ENCODE measurements at regions not wholly inside any gene's neighbourhood (a gene's known extent, or its start where the extent isn't known, plus 50 kb on each side); places are given as distances from the start of the nearest gene placed in this dataset.

DNA sequence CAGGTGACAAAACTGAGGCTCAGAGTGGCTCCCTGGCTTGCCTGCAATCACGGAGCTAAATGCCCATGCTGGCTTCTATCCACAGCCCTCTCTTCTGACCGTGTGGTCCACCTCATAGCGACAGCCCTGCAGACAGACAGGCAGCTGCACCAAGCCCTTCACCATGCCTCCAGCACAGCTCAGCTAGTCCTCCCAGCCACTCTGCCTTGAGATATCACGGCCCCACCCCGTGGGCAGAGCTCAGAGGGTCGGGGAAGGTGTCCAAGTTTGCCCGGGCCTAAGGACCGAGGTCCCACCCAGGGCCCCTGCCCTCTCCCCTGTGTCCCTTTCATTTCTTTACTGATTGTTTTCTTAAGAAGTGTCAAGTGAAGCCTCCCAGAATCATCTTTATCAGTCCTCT, 128.2 kb upstream of the GLI2 start:
- no peak for DNase-seq (ENCODE audit: low read depth)

DNA sequence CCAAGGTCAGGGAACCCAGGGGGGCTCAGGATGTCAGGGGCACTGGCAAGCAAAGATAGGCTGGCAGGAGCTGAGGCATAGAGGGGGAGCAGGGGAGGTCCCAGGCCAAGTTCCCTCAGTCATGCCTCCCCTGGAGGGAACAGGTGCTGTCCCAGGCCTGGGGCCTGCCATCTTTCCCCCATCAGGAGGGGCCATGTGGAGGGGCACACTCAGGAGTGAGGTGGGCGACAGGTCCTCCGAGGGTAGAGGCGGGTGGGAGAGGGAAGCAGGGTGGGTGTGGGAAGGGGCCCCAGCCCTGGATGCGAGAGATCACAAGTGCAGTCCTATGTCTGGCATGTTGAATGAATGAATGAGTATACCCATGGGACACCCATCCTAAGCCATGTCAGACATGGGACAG, 127.7 kb upstream of the GLI2 start:
- DNase-seq (ENCODE audit: low read depth): no peak

DNA sequence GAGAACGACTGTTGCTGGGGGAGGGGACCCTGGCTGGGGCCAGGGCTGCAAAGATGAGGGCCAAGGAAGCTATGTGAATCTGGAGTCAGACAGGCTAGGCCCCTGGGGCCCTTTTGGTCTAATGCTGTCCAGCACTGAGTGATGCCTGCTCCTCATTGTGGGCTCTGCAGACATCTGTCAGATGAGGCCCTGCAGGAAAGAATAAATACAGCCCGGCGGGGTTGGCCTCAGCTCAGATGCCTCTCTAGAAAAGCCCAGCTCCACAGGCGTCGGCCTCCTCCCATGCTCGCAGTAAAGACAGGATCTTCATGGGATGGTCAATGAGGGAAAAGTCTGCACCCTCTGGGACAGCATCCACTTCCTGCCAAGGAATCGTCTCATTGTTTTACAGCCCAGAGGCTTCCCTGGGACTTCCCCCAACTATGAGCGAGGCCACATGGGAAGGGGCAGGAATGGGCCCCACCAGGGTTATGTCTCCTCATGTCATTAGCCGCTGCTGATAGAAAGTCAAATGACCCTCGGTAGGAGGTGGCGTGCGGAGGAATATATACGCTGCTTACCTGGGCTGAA, 125.8 kb upstream of the GLI2 start:
- DNase-seq (ENCODE audit: low read depth): no peak

DNA sequence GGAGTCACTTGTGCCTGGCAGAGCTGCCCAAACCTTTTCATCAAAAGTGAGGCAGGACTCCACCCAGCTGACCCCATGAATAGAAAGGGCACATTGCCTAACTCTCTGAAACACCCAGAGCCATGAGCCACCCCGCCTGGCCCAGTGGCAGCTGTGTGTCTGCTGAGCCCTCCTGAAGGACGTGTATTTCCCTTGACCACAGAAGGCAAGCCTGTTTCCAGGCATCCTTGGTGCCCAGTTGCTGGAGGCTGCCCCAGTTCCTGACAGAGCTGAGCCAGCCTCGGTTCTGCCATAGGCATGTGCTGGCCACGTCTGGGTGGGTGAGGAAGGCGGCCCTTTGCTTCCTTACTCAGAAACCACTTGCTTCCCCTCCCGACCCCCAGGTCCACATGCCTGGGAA, 124.7 kb upstream of the GLI2 start:
- no peak for DNase-seq (ENCODE audit: low read depth)

DNA sequence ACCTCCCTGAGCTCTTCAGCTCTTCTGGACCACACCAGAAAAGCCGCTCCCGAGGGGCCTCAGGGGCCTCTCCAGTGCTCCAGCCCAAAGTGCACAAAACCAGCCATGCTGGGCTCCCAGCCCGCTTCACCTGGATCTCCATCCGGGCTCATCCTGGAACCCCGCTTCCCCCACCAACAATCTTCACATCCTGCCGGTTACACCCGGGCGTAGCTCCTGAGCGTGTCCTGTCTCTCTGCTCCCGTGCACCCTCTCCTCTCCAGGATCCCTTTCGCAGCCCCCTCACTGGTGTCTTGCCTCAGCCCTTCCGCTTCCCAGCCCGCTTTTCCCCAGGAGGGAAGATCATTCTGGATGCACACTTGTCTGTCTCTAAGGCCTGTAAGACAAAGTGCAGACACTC, 123.7 kb upstream of the GLI2 start:
- DNase-seq (ENCODE audit: low read depth): no peak

DNA sequence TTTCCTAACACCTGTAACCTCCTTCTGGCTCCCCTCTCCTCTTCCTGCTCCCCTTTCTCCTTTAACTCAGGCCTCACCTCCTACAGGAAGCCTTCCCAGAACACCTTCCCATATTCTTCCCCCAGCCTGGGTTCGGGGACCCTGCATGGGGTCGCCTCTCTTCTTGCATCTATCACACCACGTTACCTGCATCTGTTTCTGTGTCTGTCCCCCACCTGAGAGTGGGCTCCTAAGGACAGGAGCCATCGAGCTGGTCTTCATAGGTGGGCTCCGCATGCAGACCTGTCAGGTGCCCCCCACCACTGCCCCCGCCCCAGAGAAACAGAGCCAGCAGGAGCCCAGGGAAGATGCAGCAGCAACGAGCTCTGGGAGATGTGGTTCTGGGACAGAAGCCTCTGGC, 123.2 kb upstream of the GLI2 start:
- DNase-seq (ENCODE audit: low read depth): no peak

DNA sequence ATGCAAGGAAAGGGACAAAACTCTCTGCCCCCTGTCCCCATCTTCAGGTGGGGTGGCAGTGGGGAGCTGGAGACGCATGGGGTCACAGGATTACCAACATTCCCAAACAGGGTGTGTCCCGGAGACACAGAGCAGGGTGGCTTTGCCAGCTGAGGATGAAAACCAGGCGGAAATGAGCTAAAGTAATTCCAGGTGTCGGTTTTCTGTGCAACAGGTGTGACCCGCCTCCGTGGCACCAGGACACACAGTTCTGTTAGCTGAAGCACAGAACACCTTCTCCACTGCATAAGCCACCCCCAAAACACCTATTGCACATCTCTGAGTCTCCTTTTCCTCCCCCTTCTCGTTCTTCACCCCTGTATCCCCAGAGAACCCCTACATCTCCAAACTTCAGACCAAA, 122.7 kb upstream of the GLI2 start:
- DNase-seq (ENCODE audit: low read depth): no peak

DNA sequence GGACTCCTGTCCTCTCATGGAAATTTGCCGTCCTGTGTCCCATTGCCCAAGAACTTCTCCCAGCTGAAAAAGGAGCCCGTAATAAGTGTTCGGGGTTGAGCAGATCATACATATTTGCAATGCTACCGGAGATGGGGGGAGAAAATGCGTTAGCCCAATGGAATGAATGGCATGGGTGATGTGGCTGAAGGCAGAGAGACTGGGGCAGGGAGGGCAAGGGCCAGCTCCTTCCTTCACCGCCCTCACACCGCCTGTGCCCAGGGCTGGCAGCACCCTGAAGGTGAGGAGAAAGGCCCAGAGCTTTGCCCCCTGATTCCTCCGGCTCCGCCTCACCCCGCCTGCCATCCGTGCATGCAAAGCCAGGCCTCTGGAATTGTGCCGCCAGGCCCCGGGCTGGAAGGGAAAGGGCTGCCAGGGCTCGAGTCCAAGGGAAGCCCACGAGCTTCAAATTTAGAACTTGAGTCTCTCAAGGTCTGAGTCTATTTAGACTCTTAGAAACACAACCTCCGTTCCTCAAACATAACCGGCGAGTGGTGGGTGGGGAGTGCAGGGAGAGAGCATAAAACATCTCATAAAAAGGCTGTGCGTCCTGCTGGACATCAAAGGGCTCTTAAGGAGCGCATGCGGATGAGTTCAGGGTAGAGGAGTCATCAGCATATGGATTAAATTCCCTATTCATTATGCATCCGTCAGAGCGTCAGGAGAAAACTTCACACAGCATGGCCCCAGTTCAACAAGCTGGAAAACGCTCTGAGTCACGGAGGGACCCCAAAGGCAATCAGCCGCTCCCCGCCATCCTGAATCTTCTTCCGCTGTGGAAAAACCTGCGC, 121.7 kb upstream of the GLI2 start:
- no peak for DNase-seq (ENCODE audit: low read depth)

DNA sequence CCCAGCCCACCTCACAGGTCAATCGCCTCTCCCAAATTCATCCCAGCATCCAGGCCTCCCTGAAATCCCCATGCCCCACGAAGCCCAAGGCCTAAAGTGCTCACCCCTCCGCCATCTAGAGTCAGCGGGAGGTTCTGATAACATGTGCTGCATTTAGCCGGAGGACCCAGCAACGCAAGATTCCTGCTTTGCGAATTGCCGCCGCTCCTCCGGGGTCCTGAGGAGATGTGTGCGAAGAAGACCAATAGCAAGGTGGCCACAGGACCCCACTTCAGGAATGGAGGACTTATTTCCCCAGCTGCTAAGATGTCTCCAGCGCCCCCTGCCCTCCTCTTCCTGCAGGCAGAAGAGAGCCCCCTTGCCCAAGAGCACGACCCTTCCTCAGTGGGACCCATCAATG, 120.8 kb upstream of the GLI2 start:
- no peak for DNase-seq (ENCODE audit: low read depth)

DNA sequence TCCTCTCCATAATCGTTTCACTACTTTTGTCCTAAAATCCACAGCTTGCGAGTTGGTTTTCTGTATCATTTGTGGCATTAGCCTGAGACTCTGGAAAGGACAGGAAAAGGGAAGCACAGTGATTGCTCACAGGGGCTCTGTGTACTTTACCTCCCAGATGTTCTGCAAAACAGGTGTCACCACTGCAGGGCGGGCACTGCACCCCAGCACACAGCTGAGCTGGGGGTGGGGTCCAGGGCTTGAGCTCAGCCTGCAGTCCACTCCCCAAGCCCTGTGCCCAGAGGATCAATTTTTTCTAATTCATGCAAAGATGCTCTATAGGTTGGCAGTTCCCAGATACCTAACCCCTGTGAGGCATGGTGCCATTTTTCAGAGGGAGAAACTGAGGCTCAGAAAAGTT, 119.4 kb upstream of the GLI2 start:
- DNase-seq (ENCODE audit: low read depth): no peak

DNA sequence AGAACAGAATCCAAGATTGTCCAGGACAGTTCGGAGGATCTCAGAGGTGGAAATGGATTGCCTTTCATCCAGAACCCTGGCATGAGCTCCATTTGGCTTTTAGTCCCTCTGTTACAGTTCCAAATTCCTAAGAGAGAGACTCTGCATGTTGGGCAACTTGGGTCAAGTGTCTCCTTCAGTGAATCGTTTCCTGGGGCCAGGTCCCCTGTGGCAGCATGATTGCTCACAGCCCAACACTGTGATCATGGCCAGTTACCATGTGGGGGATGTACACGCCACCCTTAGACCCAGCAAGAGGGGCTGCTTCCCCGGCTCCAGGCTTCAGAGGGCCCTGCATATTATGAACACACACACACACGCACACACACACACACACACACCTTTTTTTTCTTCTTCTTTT, 118.6 kb upstream of the GLI2 start:
- no peak for DNase-seq (ENCODE audit: low read depth)

DNA sequence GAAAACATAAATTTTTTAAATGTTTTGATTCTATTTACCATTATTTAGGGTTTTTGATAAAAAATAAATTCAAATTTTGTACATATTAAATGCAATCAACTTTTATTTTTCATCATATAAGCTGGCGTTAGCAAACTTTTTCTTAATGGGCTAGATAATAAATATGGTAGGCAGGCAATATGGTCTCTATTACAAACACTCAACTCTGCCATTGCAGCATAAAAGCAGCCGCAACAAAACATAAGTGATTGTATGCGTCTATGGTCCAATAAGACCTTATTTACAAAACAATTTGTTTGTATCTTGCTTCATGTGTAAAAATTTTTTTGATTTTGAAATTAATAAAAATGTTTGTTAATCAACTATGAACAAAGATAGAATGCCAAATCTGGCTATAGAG, 116.8 kb upstream of the GLI2 start:
- DNase-seq (ENCODE audit: low read depth): no peak

DNA sequence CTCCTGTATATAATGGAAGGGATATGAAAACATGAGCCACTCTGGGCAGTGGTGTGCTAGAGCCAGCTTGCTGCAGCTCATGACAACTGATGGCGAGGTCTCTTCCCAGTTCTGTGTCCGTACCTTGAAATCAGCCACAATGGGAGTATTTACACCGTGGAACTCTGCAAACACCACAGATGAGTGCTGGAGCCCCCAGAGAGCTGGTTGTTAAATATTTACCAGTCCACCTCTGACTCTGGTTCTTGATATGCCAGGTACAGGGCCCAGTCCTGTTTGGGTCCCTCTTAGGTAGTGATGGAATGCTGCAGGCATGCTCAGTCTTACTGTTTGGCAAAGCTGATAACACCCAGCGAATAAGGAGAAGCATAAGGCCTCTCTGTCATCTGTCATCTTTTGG, 116.1 kb upstream of the GLI2 start:
- no peak for DNase-seq (ENCODE audit: low read depth)

DNA sequence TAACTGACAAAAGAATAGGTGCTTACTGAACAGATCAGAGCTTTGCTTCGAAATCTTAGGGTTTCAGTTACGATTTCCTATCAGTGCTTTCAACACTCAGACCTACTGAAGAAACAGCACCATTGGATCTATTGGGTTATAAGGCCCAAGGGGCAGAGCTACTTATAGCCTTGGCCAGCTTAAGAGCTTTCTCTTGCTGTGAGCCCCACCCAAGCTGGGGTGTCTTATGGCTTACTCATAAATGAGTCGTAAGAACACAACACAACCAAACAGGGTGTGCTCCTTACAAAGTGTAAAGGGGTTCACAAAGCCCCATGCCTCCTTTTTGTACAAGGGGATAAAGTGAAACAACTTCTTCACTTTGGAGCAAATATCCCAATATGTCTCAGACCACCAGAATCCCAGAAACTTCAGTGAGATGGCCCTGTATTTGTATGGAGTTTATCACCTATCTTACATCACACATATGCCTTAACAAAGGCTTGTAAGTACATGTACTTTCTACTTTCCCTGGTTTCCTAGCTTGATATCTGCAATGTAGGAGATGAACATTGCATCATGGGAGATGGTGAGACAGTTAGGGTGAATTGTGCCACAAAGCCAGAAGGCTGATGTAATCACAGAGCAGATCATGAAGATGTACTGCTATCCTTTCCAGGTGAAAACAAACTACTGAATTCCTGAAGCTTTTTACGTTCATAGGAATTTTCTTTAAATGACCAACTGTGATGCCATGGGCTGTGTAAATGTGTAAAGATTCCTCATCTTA, 115.5 kb upstream of the GLI2 start:
- no peak for DNase-seq (ENCODE audit: low read depth)

DNA sequence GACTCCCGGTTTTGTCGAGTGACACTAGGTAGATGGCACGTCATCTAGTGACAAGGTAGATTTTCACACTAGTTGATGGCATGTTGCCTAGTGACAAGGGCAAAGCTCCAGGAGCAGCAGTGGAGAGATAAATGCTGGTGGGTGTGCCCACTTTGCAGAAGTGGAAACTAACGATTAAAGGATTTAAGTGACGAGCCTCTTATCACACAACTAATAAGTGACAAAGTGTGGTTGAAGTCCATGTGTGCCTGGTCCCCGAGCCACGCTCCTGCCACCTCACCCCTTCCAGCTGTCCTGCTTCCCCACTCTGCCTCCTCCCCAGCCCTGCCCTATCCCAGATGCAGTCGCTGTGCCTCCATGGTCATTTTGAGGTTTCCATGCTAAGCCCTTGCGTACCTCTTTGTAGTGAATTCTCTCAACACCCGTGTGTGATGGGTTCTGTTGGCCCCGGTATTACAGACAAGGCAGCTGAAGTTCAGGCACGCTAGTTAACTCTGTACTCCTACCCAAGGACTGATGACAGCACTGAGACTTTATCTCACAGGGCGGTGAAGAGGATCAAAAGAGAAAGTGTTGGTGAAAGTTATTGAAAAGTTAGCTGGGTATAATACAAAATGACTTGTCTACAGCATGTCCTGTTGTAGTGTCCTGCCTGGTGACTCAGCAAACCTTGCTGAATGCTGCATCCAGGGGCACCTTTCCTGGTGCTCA, 113.4 kb upstream of the GLI2 start:
- DNase-seq (ENCODE audit: low read depth): no peak

DNA sequence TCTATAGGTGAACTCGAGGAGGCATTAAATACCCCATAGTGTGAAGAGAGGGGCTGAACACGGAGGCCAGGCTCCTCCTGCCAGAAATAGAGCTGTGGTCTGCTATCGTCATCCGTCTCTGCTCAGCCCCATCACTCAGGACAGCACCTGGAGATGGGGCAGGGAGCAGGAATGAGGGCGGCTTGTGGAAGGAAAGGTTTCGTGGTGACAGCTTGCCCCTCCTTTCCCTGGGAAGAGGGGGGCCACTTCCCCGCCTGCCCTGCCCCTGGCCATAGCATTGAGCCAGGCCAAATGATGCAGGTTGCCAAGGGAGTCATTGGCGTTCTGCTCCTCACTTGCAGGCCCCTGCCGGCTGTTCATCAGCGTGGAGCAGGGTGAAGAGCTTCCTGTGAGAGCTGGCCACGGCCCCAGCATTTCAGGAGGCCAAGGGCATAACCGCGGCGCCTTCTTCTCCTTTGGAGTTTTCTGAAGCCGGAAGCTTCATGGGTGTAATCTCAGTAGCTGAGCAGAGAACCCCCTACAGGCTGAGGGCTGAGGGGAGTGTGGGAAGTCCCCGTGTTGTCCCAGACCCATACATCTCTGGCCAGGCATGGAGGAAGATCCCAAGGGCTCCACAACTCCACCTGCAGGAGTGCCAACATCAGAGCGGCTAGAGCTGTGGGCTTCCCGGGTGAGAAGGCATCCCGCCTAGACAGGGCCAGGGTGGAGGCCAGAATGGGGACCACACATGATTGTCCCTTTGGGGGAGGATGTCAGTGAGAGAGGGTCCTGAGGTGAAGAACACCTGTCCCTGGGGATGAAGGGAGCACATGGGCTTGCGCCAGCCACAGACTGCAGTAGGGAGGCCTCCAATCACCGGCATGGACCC, 112.5 kb upstream of the GLI2 start:
- no peak for DNase-seq (ENCODE audit: low read depth)

DNA sequence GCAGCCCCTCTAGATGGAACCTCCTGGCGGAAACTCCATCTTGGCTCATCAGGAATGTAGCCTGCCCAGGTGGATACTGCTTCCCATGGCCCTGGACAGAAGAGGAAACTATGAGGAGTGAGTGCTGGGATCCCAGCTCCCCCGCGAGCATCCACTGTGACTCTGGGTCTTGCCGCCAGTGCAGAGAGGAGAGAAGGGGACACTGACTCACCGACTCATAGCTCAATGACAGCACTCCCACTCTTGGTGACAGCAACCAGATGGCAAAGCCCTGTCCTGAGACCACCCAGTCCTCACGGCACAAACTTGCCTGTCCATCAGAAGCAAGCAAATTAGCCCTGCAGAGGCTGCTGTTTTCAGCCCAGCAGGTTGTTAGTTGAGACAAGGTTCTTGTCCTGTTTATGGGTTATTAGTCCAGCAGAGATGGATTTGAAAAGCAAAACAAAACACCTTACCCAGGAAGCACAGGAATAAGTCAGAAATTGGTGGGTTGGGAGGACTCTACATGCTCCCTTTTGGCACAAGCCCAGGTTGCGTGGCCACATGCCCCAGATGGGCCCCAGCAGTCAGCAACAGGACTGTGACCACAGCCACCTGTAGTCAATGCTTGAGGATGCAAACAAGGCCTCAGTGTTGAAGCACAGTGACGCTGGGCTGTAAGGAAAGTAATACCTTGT, 111.5 kb upstream of the GLI2 start:
- no peak for DNase-seq (ENCODE audit: low read depth)

DNA sequence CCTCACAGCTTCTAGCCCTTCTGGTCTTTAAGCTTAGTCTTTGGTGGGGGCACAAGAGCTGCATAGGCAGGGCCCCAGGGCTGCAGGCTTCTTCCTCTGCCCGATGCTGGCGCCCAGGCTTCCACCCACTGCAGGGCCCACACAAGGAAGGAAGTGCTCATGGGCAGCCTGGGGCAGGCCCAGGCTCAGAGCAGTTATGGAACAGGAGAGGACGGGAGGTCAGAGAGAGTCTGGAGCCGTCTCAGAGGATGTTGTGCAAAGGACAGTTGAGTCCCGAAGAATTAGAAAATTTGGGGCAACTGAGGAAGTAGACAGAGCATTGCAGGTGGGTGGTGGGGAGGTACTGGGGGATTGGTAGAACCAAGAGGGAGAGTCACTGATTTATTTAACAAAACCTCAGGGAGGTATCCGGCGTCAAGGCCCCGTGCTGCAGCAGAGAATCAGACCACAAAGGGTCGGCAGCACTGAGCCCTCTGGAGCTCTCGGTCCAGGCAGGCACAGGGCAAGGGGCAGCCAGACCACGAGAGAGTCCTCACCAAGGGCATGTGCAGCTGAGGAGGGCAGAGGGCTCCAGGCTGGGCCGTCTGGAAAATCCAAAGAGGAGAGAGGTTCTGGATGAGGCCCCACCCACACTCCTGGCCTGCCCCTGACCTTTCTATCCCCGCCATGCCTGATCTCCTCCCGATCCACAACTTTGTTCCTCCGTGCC, 110.8 kb upstream of the GLI2 start:
- no peak for DNase-seq (ENCODE audit: low read depth)

DNA sequence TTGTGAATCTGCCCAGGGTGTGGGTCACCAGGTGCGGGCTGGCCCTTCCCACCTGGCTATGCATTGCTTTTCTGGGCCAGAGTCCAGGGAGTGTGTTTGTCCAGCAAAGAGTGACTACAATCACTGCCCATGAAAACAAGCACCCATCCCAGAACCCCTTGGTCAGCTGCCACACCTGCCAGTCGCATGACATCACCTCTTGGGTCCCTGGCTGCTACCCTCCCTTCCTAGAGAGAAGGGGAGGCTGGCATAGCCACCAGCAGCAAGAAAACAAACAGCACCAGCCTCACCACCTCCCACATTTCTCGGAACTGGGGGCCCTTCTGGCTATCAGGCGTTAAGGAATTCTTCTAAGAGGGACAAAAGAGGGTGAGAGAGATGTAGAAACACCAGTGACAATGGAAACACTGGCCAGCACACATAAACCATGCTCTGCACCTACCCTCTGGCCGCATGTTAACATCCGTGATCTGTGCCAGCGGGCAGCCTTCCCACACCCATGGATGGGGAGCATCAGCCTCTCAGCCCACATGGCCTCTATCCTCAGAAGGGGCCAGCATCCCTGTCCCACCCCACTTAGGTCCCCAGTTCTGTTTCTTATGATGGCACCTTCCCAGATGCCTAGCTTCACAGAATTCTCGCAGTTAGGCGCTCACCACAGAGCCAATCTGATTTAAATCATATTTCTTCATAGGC, 109.7 kb upstream of the GLI2 start:
- no peak for DNase-seq (ENCODE audit: low read depth)

DNA sequence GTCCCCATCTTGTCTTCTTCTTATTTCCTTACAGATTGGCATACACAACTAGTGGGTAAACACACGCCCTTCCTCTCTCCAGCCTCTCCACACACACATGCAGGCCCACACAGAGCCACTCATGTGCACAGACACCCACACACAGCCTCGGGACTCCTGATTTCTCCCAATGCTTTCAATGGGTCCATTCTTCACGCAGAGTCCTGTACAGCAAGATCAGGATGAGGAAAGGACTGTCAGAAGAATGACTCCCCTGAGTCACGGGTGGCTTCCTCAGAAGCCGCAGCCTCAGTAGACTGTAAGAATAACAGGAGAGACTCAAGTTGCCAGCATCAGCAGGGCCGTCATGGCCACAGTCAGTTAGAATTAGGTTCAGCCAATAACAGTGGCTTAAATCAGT, 109.1 kb upstream of the GLI2 start:
- DNase-seq (ENCODE audit: low read depth): no peak

All from stimulated activated CD8-positive, alpha-beta memory T cell treated with anti-CD3 and anti-CD28 coated beads, Interleukin-7, amount 100 ng/mL, for 24 hours (primary cell).